ENCODE measurements at regions not wholly inside any gene's neighbourhood (a gene's known extent, or its start where the extent isn't known, plus 50 kb on each side); places are given as distances from the start of the nearest gene placed in this dataset.

- TF ChIP-seq, protein P1, sequence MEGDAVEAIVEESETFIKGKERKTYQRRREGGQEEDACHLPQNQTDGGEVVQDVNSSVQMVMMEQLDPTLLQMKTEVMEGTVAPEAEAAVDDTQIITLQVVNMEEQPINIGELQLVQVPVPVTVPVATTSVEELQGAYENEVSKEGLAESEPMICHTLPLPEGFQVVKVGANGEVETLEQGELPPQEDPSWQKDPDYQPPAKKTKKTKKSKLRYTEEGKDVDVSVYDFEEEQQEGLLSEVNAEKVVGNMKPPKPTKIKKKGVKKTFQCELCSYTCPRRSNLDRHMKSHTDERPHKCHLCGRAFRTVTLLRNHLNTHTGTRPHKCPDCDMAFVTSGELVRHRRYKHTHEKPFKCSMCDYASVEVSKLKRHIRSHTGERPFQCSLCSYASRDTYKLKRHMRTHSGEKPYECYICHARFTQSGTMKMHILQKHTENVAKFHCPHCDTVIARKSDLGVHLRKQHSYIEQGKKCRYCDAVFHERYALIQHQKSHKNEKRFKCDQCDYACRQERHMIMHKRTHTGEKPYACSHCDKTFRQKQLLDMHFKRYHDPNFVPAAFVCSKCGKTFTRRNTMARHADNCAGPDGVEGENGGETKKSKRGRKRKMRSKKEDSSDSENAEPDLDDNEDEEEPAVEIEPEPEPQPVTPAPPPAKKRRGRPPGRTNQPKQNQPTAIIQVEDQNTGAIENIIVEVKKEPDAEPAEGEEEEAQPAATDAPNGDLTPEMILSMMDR (IDR thresholded peaks at IDR 0.05): no peak
- no peak overlapping the region for H3K9ac ChIP-seq
- no peak overlapping the region for H2AFZ ChIP-seq
- no peaks in the 10 kb centered on the region for H3K36me3 ChIP-seq (ENCODE audit: control insufficient read depth, insufficient read depth, low read length)
- H3K27me3 ChIP-seq (ENCODE audit: control insufficient read depth, insufficient read depth, low read length): no peaks in the 10 kb centered on the region
- no peak overlapping the region for H3K27ac ChIP-seq
- no peaks in the 10 kb centered on the region for H3K4me1 ChIP-seq
- no peaks in the 10 kb centered on the region for H3K79me2 ChIP-seq
- no peaks in the 10 kb centered on the region for H3K9me3 ChIP-seq (ENCODE audit: control insufficient read depth, low read length)
- no peak overlapping the region for H3K4me3 ChIP-seq (ENCODE audit: low read depth, low read length)
- H3K4me2 ChIP-seq (ENCODE audit: low read length): no peak overlapping the region
Measured at GRCh38 chr1:101098907-101099306, 73.3 kb upstream of the DPH5 start.

DNA sequence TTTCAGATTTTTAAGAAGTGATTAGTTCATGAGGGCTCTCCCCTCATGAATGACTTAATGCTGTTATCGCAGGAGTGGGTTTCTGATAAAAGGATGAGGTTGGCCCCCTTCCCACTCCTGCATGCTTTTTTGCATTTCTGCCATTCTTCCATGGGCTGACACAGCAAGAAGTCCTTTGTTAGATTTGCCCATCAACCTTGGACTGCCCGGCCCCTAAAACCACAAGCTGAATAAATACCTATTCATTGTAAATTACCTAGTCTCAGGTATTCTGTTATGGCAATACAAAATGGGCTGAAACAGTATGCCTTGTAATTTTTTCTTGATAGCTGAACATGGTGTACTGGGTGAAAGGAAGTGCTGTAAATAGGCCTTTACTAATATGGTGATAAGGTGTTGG, 72.7 kb upstream of the DPH5 start:
- no peak overlapping the region for H3K27ac ChIP-seq
- no peak overlapping the region for H3K9ac ChIP-seq
- no peaks in the 10 kb centered on the region for H3K9me3 ChIP-seq (ENCODE audit: control insufficient read depth, low read length)
- H3K4me2 ChIP-seq (ENCODE audit: low read length): no peak overlapping the region
- TF ChIP-seq, protein P1 (IDR thresholded peaks at IDR 0.05): no peak
- H3K79me2 ChIP-seq: no peaks in the 10 kb centered on the region
- no peaks in the 10 kb centered on the region for H3K36me3 ChIP-seq (ENCODE audit: control insufficient read depth, insufficient read depth, low read length)
- no peaks in the 10 kb centered on the region for H3K27me3 ChIP-seq (ENCODE audit: control insufficient read depth, insufficient read depth, low read length)
- H3K4me3 ChIP-seq (ENCODE audit: low read depth, low read length): no peak overlapping the region
- H3K4me1 ChIP-seq: no peaks in the 10 kb centered on the region
- no peak overlapping the region for H2AFZ ChIP-seq

- no peaks in the 10 kb centered on the region for H3K79me2 ChIP-seq
- H3K4me2 ChIP-seq (ENCODE audit: low read length): no peak overlapping the region
- H3K27ac ChIP-seq: no peak overlapping the region
- no peak overlapping the region for H3K9ac ChIP-seq
- H3K4me1 ChIP-seq: no peaks in the 10 kb centered on the region
- H3K36me3 ChIP-seq (ENCODE audit: control insufficient read depth, insufficient read depth, low read length): no peaks in the 10 kb centered on the region
- no peak overlapping the region for H3K4me3 ChIP-seq (ENCODE audit: low read depth, low read length)
- no peaks in the 10 kb centered on the region for H3K27me3 ChIP-seq (ENCODE audit: control insufficient read depth, insufficient read depth, low read length)
- H3K9me3 ChIP-seq (ENCODE audit: control insufficient read depth, low read length): no peaks in the 10 kb centered on the region
- no peak overlapping the region for H2AFZ ChIP-seq
- TF ChIP-seq, protein P1 (IDR thresholded peaks at IDR 0.05): no peak
Measured at GRCh38 chr1:101089613-101090338, 64.2 kb upstream of the DPH5 start.

DNA sequence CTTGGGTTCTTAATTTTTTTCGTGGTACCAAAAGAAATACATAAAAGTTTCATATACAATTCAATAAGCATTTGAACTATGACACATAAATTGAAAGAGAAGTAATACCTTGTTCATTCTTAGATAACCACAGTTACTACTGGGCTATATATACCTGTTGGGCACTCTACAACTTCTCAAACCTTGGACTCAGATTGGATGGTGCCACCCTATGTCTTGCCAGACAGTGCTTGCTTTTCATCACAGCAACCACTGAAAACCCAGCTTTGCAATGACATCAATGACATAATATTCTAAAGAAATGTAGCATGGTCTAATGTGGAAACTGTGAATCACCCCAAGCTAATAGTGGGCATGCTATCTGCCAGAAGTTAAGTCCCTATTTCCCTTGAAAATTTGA, 62.8 kb upstream of the DPH5 start:
- Histone ChIP-seq H3K27ac (no peak overlapping the region), H3K79me2 (no peaks in the 10 kb centered on the region), H3K4me3 (ENCODE audit: low read depth, low read length) (no peak overlapping the region), H2AFZ (no peak overlapping the region), H3K9ac (no peak overlapping the region), H3K36me3 (ENCODE audit: control insufficient read depth, insufficient read depth, low read length) (no peaks in the 10 kb centered on the region), H3K4me1 (no peaks in the 10 kb centered on the region), H3K27me3 (ENCODE audit: control insufficient read depth, insufficient read depth, low read length) (no peaks in the 10 kb centered on the region), H3K9me3 (ENCODE audit: control insufficient read depth, low read length) (no peaks in the 10 kb centered on the region), H3K4me2 (ENCODE audit: low read length) (no peak overlapping the region)
- TF ChIP-seq, protein P1 (IDR thresholded peaks at IDR 0.05): no peak

- Histone ChIP-seq H2AFZ (no peak overlapping the region), H3K4me1 (no peaks in the 10 kb centered on the region), H3K79me2 (no peaks in the 10 kb centered on the region), H3K27ac (no peak overlapping the region), H3K27me3 (ENCODE audit: control insufficient read depth, insufficient read depth, low read length) (no peaks in the 10 kb centered on the region), H3K36me3 (ENCODE audit: control insufficient read depth, insufficient read depth, low read length) (no peaks in the 10 kb centered on the region), H3K4me3 (ENCODE audit: low read depth, low read length) (no peak overlapping the region), H3K9ac (no peak overlapping the region), H3K9me3 (ENCODE audit: control insufficient read depth, low read length) (no peaks in the 10 kb centered on the region), H3K4me2 (ENCODE audit: low read length) (no peak overlapping the region)
- TF ChIP-seq, protein P1 (IDR thresholded peaks at IDR 0.05): no peak
Measured at GRCh38 chr1:101086783-101087182, 61.2 kb upstream of the DPH5 start.
